T-helper 9 cell (primary cell): ENCODE measurements at regions not wholly inside any gene's neighbourhood (a gene's known extent, or its start where the extent isn't known, plus 50 kb on each side); places are given as distances from the start of the nearest gene placed in this dataset.

Source experiments
- DNase-seq: peaks from one replicate; pipeline ENCODE4 v3.0.0-alpha.2; 2020

- DNase-seq, result no peak
Observed at GRCh38 chr18:46350598-46351159, 246.5 kb downstream of the HAUS1 start.

DNA sequence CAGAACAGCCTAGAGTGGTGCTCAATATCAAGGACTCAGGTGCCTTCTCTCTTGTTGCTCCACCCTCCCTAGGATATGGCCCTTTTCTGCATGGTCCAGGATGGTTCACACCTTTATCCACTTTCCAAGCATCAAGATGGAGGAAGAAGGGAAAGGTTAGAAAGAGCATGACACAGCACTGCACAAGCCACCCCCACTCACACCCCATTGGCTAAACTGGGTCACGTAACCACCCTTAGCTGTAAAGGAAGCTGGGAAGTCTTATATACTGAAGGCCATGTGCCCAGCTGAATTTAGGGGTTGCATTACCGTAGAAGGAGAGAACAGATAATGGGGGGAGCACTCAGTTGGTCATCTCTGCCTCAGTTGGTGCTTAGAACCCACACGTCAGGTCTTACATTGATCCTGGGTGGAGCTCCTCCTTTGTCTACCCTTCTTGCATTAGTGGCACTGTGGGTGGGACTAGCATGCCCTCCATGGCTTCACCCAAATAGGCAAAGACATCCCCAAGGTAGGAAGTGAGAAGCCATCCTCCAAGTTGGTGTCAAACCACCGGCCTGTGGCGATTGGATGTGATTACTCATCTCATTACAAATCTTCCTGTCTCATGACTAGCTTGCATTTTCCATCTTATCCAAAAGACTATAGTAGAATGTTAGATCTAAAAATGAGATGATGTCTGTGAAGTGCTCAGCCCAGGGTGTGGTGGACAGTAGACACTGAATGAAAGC lies 248.5 kb downstream of the HAUS1 start:
- DNase-seq, result no peak

DNA sequence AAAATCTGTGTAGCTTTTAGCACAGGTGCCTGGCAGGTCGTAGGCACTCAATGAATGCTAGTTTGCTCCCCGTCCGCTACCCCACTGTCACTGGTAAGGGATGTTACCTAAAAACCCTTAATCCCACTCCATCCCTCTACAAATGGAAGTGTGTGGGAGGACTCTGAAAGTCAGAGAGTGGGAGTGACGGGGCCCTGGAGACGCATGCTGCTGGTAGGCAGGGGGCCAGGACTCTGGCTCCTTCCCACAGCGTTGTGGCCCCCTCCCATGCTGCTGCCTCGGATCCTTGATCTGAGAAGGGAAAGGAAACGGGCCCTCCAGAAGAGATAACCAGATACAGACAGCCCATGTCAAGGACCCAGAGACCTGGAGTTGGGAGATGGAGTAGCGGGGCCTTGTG lies 249.3 kb downstream of the HAUS1 start:
- DNase-seq, result no peak

- no peak for DNase-seq
Observed at GRCh38 chr18:46356278-46357033, 252.3 kb downstream of the HAUS1 start.

DNA sequence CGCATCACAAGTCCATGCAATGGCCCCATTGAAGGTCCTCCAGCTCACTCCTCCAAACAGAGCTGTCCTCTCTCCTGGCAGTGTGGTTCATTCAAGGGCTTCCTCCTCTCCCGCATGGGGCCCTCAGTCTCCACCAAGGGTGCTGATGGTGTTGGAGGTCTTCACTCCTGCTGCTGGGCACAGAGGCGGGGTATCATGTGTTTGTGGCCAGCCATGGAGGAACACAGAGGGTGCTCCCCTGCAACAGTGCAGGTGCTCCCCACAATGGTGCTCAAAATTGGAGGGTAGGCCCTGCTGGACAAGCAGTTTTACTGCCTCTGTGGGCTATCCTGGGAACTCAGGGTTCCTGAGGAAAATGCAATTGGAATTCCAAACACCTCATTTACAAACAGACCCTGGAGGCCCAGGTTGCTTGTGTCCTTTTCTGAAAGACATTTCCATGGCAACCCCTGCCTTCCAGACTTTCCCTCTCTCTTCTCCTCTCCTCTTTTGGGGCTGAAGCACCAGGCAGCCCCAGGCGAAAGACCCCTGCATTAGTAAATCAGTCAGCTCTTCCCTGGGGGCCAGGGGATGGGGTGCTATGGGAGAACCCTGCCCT lies 256.0 kb downstream of the HAUS1 start:
- DNase-seq, result no peak

DNA sequence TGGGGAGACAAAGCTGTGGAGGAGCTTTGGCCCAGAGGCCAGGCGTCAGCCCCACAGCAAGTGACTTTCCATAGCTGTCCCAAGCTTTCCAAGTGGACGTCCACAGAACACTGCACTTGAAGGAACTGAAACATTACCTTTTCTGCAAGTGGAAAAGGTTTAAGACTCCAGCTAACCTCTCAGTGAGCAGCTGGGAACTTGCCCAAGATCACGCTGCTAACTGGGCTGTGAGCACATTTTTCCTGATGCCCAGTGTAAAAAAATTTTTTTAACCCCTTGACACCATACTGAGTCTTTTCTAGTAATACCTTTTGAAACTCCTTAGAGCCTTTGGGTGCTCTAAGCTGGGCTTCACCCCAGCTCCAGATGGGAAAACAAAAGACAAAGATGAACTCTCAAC lies 256.7 kb downstream of the HAUS1 start:
- no peak for DNase-seq

GRCh38 chr18:46362533-46362932 lies 258.3 kb downstream of the HAUS1 start:
- no peak for DNase-seq

DNA sequence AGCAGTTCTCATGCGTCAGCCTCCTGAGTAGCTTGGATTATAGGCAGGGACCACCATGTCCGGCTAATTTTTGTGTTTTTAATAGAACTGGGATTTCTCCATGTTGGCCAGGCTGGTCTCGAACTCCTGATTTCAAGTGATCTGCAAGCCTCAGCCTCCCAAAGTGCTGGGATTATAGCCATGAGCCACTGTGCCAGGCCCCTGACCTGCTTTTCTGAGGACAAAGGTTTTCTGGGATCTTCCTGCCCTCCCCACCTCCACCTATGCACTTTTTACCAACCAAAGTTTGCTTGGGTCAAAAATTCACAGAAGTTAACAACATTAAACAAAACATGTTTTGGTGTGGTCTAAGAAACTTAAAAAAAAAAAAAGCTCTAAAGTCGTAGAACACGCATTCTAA lies 259.9 kb downstream of the HAUS1 start:
- no peak for DNase-seq

GRCh38 chr18:46366201-46366600 lies 262.0 kb downstream of the HAUS1 start:
- no peak for DNase-seq

- DNase-seq, result no peak
Observed at GRCh38 chr18:46366751-46367376, 262.7 kb downstream of the HAUS1 start.

GRCh38 chr18:46369323-46369722 lies 265.1 kb downstream of the HAUS1 start:
- DNase-seq, result no peak

DNA sequence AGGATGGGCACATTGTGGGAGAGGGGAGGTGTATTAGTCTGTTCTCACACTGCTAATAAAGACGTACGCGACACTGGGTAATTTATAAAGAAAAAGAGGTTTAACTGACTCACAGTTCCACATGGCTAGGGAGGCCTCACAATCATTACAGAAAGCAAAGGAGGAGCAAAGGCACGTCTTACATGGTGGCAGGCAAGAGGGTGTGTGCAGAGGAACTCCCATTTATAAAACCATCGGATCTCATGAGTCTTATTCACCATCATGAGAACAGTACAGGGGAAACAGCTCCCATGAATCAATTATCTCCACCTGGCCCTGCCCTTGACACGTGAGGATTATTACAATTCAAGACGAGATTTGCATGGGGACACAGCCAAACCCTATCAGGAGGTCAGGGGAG lies 266.7 kb downstream of the HAUS1 start:
- DNase-seq, result no peak

GRCh38 chr18:46372670-46373069 lies 268.5 kb downstream of the HAUS1 start:
- no peak for DNase-seq

- DNase-seq, result no peak
Observed at GRCh38 chr18:46373131-46373530, 268.9 kb downstream of the HAUS1 start.

DNA sequence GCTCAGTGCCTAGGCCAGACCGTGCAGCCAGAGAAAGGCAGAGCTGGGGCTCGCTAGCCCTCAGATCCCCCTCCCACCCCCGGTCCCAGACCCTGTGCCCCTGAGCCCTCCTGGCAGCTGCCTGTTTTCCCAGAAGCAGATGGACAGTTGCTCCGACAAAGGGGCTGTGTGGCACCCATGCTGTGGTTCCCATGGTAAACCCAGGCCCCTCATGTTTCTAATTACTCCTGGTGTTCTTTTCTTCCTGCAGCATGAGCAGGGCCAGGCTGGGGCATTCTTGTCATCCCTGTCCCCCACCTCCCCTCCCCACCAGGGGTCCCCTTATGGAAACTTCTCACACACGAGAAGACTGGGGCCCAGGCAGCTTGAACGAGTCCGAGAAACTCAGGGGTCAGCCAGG lies 269.6 kb downstream of the HAUS1 start:
- DNase-seq, result no peak

GRCh38 chr18:46374850-46375249 lies 270.7 kb downstream of the HAUS1 start:
- DNase-seq, result no peak

- DNase-seq, result no peak
Observed at GRCh38 chr18:46377557-46377956, 273.4 kb downstream of the HAUS1 start.

DNA sequence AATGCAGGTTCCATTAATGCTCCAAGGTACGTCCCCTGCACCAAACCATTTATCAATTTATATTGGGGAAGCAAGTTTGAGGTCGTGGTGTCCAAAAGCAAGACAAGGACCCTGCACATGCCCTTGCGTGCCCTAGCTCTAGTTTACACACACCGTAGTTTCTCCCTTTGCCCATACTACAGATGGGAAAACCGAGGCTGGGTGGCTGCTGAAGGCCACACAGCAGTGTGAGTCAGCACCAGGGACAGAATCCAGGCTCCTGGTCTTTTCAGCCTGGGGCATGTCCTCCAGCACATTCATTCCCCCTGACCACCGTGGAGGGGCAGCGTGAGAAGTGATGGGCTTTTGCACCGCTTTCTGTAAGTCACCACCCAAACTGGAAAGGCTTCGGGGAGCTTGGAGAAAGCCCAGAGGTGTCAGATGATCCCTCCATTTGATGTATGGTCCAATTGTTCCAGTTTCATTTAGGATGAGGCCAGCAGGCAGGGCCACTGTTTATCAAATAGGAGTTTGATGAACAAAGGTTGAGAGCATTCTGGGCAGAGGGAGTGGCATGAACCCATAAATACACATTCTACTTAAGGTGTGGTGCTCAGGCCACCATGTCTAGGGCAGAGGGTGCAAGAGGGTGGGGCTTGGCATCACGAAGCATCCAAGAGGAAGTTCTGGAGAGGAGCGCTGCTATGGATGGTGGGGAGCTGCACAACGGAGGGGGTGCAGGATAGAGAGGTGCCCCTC lies 274.1 kb downstream of the HAUS1 start:
- DNase-seq, result no peak

DNA sequence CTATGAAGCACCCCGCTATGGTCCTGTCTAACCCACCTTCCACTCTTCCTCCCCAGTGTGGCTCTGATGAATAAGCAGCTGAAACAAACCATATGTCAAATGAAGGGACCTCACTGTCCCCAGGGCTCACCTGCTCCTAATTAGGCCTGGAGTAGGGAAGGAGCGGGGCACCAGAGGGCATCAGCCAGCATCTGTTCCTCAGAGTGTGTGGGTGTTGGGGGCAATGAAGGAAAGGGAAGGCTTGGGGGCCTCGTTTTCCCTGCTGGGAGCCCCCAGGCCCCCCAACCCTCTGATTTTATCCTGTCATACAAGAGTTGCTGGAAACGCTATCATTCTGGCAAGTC lies 274.7 kb downstream of the HAUS1 start:
- DNase-seq, result no peak

GRCh38 chr18:46379323-46379950 lies 275.3 kb downstream of the HAUS1 start:
- DNase-seq, result no peak

DNA sequence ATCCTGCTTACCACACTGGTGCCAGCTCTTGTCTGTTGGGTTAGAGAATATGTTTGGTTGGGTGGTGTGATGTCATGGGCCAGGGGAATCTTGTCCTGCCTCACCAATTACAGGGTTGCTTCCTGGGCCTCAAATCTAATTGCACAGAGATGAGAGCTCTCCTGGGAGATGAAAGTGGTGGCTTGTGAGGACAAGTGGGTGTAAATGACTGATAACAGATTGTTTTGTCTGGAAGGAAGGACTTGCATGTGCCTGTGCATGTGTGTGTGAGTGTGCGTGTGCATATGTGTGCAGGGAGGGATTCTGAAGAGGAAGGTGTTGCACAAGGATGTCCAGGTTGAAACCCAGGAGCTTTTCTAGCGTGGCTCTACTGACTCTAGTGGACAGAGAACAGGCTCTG lies 271.9 kb downstream of the LOXHD1 start:
- no peak for DNase-seq

DNA sequence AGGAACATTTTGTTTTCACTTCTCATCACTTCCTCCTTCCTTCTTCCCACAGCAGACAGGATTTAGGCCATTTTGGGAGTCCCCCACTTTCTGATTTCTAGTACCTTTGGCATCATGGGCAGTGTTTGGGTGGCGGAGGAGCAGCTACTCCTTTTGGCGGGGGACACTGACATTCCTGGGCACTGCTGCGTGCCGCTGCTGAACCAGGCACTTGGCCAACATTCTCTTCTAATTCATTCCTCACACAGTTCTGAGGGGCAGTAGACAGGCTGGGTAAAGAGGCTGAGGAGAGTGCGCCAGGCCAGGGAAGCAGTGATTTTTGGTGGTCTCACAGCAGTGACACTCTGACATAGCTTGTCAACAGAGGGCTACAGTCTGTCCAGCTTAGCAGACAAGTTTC lies 270.2 kb downstream of the LOXHD1 start:
- DNase-seq, result no peak
